Skeletal muscle tissue (tissue), 3 donors: ENCODE measurements at regions not wholly inside any gene's neighbourhood (a gene's known extent, or its start where the extent isn't known, plus 50 kb on each side); places are given as distances from the start of the nearest gene placed in this dataset.

Experiments used
- H3K27ac ChIP-seq: one replicate; pipeline ENCODE4 v1.7.0; 2013; ENCODE audit warnings: mild to moderate bottlenecking, low read depth, low read length, inconsistent platforms
- H3K27me3 ChIP-seq, 3 donors: one replicate each; pipeline ENCODE4 v1.7.0; 2013; ENCODE audit warnings: low read length in 3 of 3; ENCODE audit not compliant: control insufficient read depth in 3 of 3, insufficient read depth in 3 of 3
- H3K36me3 ChIP-seq, 3 donors: one replicate each; pipeline ENCODE4 v1.7.0; 2013; ENCODE audit warnings: low read length in 3 of 3; ENCODE audit not compliant: control insufficient read depth in 3 of 3, insufficient read depth in 3 of 3
- H3K4me1 ChIP-seq, 3 donors: one replicate each; pipeline ENCODE4 v1.7.0; 2013; ENCODE audit warnings: low read length in 3 of 3, mild to moderate bottlenecking in 3 of 3; ENCODE audit not compliant: control insufficient read depth in 3 of 3, insufficient read depth in 3 of 3
- H3K4me3 ChIP-seq, 3 donors: one replicate each; pipeline ENCODE4 v1.7.0; 2013; ENCODE audit warnings: low read length in 3 of 3
- H3K9ac ChIP-seq, 3 donors: one replicate each; pipeline ENCODE4 v1.7.0; 2013; ENCODE audit warnings: low read length in 3 of 3, mild to moderate bottlenecking in 3 of 3, moderate library complexity in 2 of 3, low read depth in 1 of 3
- H3K9me3 ChIP-seq, 3 donors: one replicate each; pipeline ENCODE4 v1.7.0; 2013; ENCODE audit warnings: low read length in 3 of 3; ENCODE audit not compliant: control insufficient read depth in 3 of 3
- donor health status: Osteomylitis.

GRCh38 chr3:76879959-76880358 lies 159.9 kb upstream of the ROBO2 start:
- no peak overlapping the region for H3K4me3 ChIP-seq
- no peaks in the 10 kb centered on the region for H3K27me3 ChIP-seq
- H3K4me1 ChIP-seq: no peaks in the 10 kb centered on the region
- H3K36me3 ChIP-seq: no peaks in the 10 kb centered on the region
- no peak overlapping the region for H3K9ac ChIP-seq
- H3K9me3 ChIP-seq: no peaks in the 10 kb centered on the region
- H3K27ac ChIP-seq: no peak overlapping the region

DNA sequence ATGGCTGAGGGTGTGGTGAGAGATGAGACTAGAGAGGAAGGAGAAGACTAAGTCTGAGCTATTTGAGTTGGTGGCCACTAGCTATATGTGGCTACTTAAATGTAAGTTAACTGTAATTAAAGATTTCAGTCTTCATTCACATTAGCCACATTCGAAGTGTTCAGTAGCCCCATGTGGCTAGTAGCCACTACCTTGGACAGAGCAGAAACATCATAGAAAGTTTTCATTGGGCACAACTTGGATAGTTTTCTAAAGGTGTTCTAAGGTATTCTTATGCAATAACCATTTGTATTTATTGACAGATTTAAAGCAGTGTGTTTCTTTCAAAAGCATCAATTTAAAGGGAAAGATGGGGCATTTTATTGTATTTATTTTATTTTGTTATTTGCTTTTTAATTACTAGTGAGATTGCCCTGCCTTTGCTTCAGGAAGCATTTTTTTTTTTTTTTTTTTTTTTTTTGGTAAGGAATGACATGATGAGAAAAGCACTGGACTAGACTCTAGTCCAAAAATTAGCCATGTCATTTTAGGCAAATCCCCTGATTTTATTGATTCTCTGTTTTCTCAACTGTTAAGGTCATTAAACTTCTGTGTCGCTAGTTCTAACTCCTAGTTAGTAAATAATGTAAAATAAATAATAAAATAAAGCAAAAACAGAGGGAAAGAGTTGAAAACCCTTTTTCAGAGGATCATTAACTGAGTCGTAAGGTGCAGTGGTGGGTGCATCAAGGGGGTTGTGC lies 153.0 kb upstream of the ROBO2 start:
- no peak overlapping the region for H3K4me3 ChIP-seq

DNA sequence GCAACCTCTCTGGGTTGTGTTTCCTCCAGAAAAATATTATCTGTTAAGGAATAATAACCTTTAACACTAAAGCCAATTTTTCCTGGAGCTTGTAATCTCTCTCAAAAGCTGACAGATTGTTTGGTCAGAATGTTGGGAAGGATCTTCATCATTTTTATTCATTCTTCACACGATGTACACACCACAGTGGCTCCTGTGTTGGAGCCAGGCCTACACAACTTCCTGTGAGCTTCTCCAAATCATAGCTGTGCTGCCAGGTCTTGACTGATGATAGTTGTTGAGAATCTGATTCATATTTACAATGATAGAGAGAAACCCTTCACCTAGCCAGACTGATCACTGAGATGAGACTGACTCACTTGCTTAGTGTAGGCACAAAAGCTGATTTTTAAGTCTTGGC lies 151.0 kb upstream of the ROBO2 start:
- Histone ChIP-seq H3K9me3 (no peaks in the 10 kb centered on the region), H3K36me3 (no peaks in the 10 kb centered on the region), H3K4me1 (no peaks in the 10 kb centered on the region), H3K4me3 (no peak overlapping the region), H3K27me3 (no peaks in the 10 kb centered on the region), H3K9ac (no peak overlapping the region), H3K27ac (no peak overlapping the region)

More for the DNA sequence above, 153.0 kb upstream of the ROBO2 start:
- Histone ChIP-seq H3K9me3 (no peaks in the 10 kb centered on the region), H3K36me3 (no peaks in the 10 kb centered on the region), H3K4me1 (no peaks in the 10 kb centered on the region), H3K27me3 (no peaks in the 10 kb centered on the region), H3K27ac (no peak overlapping the region), H3K9ac (no peak overlapping the region)

- no peak overlapping the region for H3K27ac ChIP-seq
- H3K9ac ChIP-seq: no peak overlapping the region
- H3K27me3 ChIP-seq: no peaks in the 10 kb centered on the region
Observed at GRCh38 chr3:76889911-76890310, 150.0 kb upstream of the ROBO2 start.

DNA sequence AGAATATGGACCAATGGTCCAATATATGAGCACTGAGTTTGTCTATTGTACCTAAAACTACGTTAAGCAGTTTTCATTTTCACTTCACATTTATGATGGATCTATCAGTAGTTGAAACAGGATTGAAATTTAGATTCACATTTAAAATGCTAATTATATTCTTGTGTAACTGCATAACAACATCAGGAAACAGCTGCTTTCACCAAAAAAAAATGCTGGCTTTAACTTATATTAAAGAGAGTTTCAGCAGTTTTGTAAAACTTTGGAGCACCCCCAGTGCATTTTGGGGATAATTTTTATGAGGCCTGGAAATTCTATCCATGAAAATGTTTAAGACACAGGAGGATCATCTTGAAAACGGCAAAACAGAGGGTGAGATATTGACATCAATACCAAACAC lies 142.8 kb upstream of the ROBO2 start:
- no peaks in the 10 kb centered on the region for H3K9me3 ChIP-seq
- no peak overlapping the region for H3K4me3 ChIP-seq
- H3K27me3 ChIP-seq: no peaks in the 10 kb centered on the region
- H3K36me3 ChIP-seq: no peaks in the 10 kb centered on the region
- no peak overlapping the region for H3K27ac ChIP-seq
- H3K4me1 ChIP-seq: no peaks in the 10 kb centered on the region
- H3K9ac ChIP-seq: no peak overlapping the region

More at GRCh38 chr3:76889911-76890310, 150.0 kb upstream of the ROBO2 start:
- H3K9me3 ChIP-seq: no peaks in the 10 kb centered on the region
- no peaks in the 10 kb centered on the region for H3K36me3 ChIP-seq
- H3K4me3 ChIP-seq: no peak overlapping the region
- H3K4me1 ChIP-seq: no peaks in the 10 kb centered on the region

DNA sequence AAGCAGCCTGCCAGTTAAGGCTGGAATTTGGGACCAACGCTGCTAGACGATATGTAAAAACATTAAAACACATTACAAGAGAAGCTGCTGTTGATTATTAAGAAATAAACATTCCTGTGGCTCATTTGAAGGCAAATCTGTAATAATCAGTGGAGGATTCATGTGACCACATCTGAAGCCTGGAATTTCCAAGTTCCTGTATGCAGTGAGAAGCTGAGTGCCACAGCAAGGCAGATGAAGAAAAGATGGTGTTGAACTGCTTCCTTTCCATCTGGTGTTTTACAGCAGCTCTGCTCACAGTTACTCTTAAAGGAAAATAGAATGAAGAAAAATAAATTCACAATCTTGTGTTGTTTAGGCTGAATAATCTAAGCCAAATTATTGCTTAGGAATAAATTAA lies 139.3 kb upstream of the ROBO2 start:
- Histone ChIP-seq H3K27ac (no peak overlapping the region), H3K9ac (no peak overlapping the region), H3K27me3 (no peaks in the 10 kb centered on the region), H3K4me3 (no peak overlapping the region), H3K36me3 (no peaks in the 10 kb centered on the region), H3K9me3 (no peaks in the 10 kb centered on the region), H3K4me1 (no peaks in the 10 kb centered on the region)

DNA sequence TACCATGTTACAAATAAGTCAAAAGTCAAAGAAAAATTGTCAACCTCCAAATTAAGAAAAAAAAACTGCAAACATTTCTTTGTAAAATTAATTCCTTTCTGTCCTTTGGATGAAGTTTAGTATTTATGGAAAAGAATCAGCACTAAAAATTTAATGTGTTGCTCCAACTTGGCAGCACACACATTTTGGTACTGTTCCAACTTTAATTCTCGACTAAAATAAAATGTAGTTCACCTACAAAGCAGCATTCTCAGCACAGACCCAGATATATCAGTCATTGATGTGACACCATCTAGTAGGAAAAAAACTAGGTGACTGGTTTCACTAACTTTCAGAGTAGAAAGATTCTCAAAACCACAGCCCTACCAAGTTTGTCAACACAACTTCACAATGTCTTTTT lies 131.7 kb upstream of the ROBO2 start:
- H3K4me3 ChIP-seq: no peak overlapping the region
- no peaks in the 10 kb centered on the region for H3K36me3 ChIP-seq
- no peaks in the 10 kb centered on the region for H3K27me3 ChIP-seq
- no peak overlapping the region for H3K27ac ChIP-seq
- no peak overlapping the region for H3K9ac ChIP-seq
- no peaks in the 10 kb centered on the region for H3K4me1 ChIP-seq
- peaks cover 0 to 2% (median 0%) of the 10 kb centered on the region in 3 donors for H3K9me3 ChIP-seq

DNA sequence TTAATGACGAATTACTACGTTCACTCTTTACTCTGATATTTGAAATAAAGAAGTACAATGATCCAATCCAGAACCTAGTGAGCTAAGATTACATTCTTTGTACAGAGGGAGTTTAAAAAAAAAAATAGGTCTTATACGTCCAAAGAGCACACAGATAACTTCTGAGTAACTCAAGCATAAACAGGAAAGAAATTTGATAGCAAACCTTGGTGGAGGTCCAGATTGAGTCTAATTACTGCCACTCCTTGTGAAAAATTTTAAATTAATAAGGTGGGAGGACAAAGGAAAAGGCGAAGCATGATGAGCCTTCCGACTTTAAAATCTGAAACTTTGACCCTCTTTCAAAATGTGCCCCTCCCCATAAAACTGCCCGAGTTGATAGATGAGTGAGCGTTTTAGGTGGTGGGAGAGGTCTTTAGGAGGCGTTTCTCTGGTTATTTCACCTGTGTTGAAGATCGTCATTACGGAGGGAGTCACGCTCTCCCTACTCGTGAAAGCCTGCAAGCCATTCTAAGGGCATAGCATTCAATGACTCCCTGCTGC lies 127.0 kb upstream of the ROBO2 start:
- no peak overlapping the region for H3K4me3 ChIP-seq
- H3K27me3 ChIP-seq: no peaks in the 10 kb centered on the region
- H3K9me3 ChIP-seq: peaks cover 0 to 2% (median 0%) of the 10 kb centered on the region in 3 donors
- no peaks in the 10 kb centered on the region for H3K36me3 ChIP-seq
- no peak overlapping the region for H3K27ac ChIP-seq
- no peak overlapping the region for H3K9ac ChIP-seq
- H3K4me1 ChIP-seq: no peaks in the 10 kb centered on the region

DNA sequence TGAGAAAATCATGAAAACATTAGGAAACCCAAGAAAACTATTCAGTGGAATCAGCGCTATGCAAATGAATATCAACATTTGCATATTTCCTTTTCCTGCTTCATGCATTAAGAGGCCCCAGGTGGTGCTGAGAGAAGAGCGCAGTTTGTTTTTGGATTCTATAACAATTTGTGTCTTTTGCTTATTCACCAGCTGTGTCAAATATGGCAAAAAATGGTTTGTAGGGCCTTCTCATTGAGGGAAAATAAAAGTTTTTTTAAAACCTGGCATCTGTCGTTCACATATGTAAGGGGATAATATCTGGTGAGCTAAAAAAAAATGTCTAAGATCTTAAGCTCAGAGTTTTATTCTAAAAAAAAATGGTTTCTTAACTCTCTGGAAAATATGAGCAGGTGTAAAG lies 122.5 kb upstream of the ROBO2 start:
- Histone ChIP-seq H3K27me3 (no peaks in the 10 kb centered on the region), H3K27ac (no peak overlapping the region), H3K4me1 (no peaks in the 10 kb centered on the region), H3K4me3 (no peak overlapping the region), H3K36me3 (no peaks in the 10 kb centered on the region), H3K9me3 (no peaks in the 10 kb centered on the region), H3K9ac (no peak overlapping the region)

GRCh38 chr3:76920511-76920910 lies 119.4 kb upstream of the ROBO2 start:
- no peaks in the 10 kb centered on the region for H3K36me3 ChIP-seq
- no peaks in the 10 kb centered on the region for H3K9me3 ChIP-seq
- H3K27me3 ChIP-seq: no peaks in the 10 kb centered on the region
- H3K4me1 ChIP-seq: no peaks in the 10 kb centered on the region
- H3K9ac ChIP-seq: no peak overlapping the region
- no peak overlapping the region for H3K27ac ChIP-seq
- H3K4me3 ChIP-seq: no peak overlapping the region
